ENCODE measurements at regions not wholly inside any gene's neighbourhood (a gene's known extent, or its start where the extent isn't known, plus 50 kb on each side); places are given as distances from the start of the nearest gene placed in this dataset.

GRCh38 chr9:84450029-84450428 is 109.5 kb upstream of the SLC28A3 start:
- DNase-seq (ENCODE audit: low read depth in 2 of 2), result no peak

GRCh38 chr9:84456527-84456926 is 116.0 kb upstream of the SLC28A3 start:
- no peak for DNase-seq (ENCODE audit: low read depth in 2 of 2)

- DNase-seq (ENCODE audit: low read depth in 2 of 2), result no peak
Observed at GRCh38 chr9:84460695-84461094, 120.1 kb upstream of the SLC28A3 start.

- no peak for DNase-seq (ENCODE audit: low read depth in 2 of 2)
Observed at GRCh38 chr9:84463272-84463671, 122.7 kb upstream of the SLC28A3 start.

GRCh38 chr9:84466580-84467285 is 126.2 kb upstream of the SLC28A3 start:
- no peak for DNase-seq (ENCODE audit: low read depth in 2 of 2)

- no peak for DNase-seq (ENCODE audit: low read depth in 2 of 2)
Observed at GRCh38 chr9:84471816-84472215, 131.3 kb upstream of the SLC28A3 start.

- DNase-seq (ENCODE audit: low read depth in 2 of 2), result no peak
Observed at GRCh38 chr9:84478996-84479395, 138.4 kb upstream of the SLC28A3 start.

- no peak for DNase-seq (ENCODE audit: low read depth in 2 of 2)
Observed at GRCh38 chr9:84480071-84480470, 139.5 kb upstream of the SLC28A3 start.

- no peak for DNase-seq (ENCODE audit: low read depth in 2 of 2)
Observed at GRCh38 chr9:84481231-84481630, 140.7 kb upstream of the SLC28A3 start.

GRCh38 chr9:84481636-84482218 is 141.2 kb upstream of the SLC28A3 start:
- no peak for DNase-seq (ENCODE audit: low read depth in 2 of 2)

- no peak for DNase-seq (ENCODE audit: low read depth in 2 of 2)
Observed at GRCh38 chr9:84482607-84483006, 142.0 kb upstream of the SLC28A3 start.

GRCh38 chr9:84484172-84484571 is 143.6 kb upstream of the SLC28A3 start:
- no peak for DNase-seq (ENCODE audit: low read depth in 2 of 2)

GRCh38 chr9:84485539-84485938 is 145.0 kb upstream of the SLC28A3 start:
- DNase-seq (ENCODE audit: low read depth in 2 of 2), result no peak

- no peak for DNase-seq (ENCODE audit: low read depth in 2 of 2)
Observed at GRCh38 chr9:84486663-84487062, 146.1 kb upstream of the SLC28A3 start.

GRCh38 chr9:84490206-84490841 is 149.8 kb upstream of the SLC28A3 start:
- DNase-seq (ENCODE audit: low read depth in 2 of 2), result no peak

GRCh38 chr9:84490842-84491325 is 150.3 kb upstream of the SLC28A3 start:
- no peak for DNase-seq (ENCODE audit: low read depth in 2 of 2)

- no peak for DNase-seq (ENCODE audit: low read depth in 2 of 2)
Observed at GRCh38 chr9:84492366-84493159, 152.0 kb upstream of the SLC28A3 start.

GRCh38 chr9:84493284-84493947 is 152.9 kb upstream of the SLC28A3 start:
- DNase-seq (ENCODE audit: low read depth in 2 of 2), result no peak

- DNase-seq (ENCODE audit: low read depth in 2 of 2), result no peak
Observed at GRCh38 chr9:84499969-84500582, 159.5 kb upstream of the SLC28A3 start.

GRCh38 chr9:84500826-84501225 is 160.3 kb upstream of the SLC28A3 start:
- no peak for DNase-seq (ENCODE audit: low read depth in 2 of 2)

GRCh38 chr9:84501587-84501986 is 161.0 kb upstream of the SLC28A3 start:
- no peak for DNase-seq (ENCODE audit: low read depth in 2 of 2)

Measured in activated CD8-positive, alpha-beta memory T cell treated with anti-CD3 and anti-CD28 coated beads for 4 hours (primary cell).